ENCODE measurements at regions not wholly inside any gene's neighbourhood (a gene's known extent, or its start where the extent isn't known, plus 50 kb on each side); places are given as distances from the start of the nearest gene placed in this dataset.

DNA sequence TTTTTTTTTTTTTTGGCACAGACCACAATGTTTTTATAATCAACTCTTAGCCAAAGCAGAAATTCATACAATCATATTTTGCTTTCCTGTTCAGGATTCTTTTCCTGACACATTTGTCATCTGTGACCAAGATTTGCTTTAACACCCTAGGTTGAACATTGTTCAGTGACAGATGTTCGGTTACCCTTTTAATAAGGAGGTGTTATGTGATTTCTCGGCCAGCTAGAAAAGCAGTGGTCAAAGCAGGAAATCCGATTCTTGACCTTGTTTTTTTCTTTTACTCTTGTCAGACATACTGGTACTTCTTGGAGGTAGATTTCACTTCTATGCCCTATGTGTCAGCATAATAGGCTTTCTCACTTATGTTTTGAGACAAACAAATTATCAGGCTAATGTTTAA, 335.3 kb upstream of the ACTBL2 start:
- no peak for TF ChIP-seq ZFX (IDR thresholded peaks at IDR 0.05; ENCODE audit: borderline replicate concordance)
- TF ChIP-seq, protein P1, sequence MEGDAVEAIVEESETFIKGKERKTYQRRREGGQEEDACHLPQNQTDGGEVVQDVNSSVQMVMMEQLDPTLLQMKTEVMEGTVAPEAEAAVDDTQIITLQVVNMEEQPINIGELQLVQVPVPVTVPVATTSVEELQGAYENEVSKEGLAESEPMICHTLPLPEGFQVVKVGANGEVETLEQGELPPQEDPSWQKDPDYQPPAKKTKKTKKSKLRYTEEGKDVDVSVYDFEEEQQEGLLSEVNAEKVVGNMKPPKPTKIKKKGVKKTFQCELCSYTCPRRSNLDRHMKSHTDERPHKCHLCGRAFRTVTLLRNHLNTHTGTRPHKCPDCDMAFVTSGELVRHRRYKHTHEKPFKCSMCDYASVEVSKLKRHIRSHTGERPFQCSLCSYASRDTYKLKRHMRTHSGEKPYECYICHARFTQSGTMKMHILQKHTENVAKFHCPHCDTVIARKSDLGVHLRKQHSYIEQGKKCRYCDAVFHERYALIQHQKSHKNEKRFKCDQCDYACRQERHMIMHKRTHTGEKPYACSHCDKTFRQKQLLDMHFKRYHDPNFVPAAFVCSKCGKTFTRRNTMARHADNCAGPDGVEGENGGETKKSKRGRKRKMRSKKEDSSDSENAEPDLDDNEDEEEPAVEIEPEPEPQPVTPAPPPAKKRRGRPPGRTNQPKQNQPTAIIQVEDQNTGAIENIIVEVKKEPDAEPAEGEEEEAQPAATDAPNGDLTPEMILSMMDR (IDR thresholded peaks at IDR 0.05): no peak

DNA sequence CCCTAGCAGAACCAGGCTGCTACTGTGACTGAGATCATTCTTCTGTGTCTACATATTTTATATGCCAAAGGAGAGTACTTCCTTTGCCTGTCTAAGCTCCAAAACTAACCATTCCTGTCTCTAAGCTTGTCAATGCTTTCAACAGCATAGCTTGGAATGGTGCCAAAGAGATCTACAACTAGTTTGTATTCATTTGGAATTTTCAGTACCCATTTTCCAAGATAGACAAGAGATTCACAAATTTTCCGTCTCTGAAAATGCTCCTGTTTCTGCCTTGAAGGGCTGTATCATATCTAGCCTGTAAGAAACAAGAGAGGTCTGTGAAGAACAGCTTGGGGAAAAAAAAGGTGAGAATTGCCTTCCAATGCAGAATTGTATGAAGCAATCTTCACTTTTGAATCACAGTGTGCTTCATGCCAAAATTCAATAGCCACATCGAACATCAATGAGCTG, 334.4 kb upstream of the ACTBL2 start:
- H3K27ac ChIP-seq: no peak overlapping the region
- TF ChIP-seq, protein P1 (IDR thresholded peaks at IDR 0.05): no peak
- no peak for TF ChIP-seq ZFX (IDR thresholded peaks at IDR 0.05; ENCODE audit: borderline replicate concordance)

More for the DNA sequence above, 335.3 kb upstream of the ACTBL2 start:
- H3K27ac ChIP-seq: no peak overlapping the region

DNA sequence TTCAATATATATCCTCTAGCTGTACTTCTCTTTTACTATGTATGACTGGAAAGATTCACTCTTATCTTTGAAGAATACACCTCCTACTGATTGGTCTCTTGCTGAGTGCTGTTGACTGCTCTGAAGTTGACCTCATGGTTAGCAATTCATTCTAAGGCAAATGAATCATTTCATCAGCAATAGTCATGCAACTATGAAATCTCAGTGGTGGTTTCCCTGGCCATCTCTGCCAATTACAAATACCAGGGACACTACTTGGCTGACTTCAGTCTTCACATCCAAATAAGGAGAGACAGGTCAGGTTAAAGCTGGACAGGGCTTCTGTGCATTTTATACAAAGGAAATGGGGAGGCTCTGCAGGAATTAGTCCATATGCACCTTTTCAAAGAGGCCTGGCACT, 333.5 kb upstream of the ACTBL2 start:
- no peak overlapping the region for H3K27ac ChIP-seq
- no peak for TF ChIP-seq ZFX (IDR thresholded peaks at IDR 0.05; ENCODE audit: borderline replicate concordance)
- TF ChIP-seq, protein P1 (IDR thresholded peaks at IDR 0.05): no peak

DNA sequence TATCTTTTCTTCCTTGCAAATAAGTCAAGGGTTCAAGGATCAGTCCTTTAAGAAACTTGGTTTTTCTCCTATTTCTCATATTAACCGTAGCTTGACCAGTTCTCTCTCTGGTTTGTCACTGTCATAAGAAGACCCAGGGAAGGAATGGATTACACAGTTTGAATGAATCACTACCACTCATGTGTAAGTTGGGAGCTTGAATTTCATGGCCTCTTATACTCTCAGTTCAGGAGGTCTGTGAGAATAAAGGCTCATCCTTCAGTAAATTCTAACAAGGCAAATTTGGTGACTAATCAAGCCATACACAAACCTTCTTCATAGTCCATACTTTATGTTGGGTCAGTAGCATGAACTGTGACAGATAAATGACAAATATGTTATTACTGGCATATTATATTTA, 323.1 kb upstream of the ACTBL2 start:
- TF ChIP-seq, protein P1 (IDR thresholded peaks at IDR 0.05): no peak
- no peak for TF ChIP-seq ZFX (IDR thresholded peaks at IDR 0.05; ENCODE audit: borderline replicate concordance)
- H3K27ac ChIP-seq: no peak overlapping the region

DNA sequence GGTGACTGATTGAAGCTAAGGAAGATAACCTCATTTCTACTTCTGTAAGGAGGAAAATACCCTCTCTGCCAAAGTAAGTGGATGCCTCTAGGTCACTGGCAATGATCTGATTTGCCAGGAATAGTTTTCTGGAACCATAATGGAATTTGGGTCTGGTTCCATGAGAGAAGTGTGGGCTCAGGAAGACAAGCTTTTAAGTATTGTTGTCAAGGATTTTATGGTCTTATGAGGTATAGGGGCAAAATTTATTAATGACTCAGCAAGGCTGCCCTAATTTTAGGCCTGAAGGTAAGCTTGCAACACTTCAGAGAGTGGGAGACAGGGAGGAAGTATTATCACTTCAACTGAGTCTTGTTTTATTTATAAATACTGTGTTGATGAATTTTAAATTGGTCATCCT, 322.6 kb upstream of the ACTBL2 start:
- H3K27ac ChIP-seq: no peak overlapping the region
- TF ChIP-seq, protein P1 (IDR thresholded peaks at IDR 0.05): no peak
- no peak for TF ChIP-seq ZFX (IDR thresholded peaks at IDR 0.05; ENCODE audit: borderline replicate concordance)

DNA sequence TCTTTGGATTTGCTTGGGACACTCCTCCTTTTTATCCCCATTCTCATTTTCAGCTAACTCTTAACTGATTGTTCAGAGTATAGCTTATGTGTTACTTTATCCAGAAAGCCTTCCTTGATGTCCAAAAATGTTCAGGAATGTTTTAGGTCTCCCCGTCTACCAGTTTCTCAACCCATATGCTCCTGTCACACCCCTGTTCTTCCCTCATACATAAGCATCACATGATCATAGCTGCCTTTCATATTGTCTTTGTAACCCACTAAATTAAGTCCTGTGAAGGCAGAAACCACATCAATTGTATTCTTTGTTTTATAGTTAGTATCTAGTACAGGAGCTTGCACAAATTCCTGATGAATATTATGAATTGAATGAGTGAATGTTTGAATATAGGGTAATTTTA, 321.9 kb upstream of the ACTBL2 start:
- no peak overlapping the region for H3K27ac ChIP-seq
- TF ChIP-seq, protein P1 (IDR thresholded peaks at IDR 0.05): no peak

DNA sequence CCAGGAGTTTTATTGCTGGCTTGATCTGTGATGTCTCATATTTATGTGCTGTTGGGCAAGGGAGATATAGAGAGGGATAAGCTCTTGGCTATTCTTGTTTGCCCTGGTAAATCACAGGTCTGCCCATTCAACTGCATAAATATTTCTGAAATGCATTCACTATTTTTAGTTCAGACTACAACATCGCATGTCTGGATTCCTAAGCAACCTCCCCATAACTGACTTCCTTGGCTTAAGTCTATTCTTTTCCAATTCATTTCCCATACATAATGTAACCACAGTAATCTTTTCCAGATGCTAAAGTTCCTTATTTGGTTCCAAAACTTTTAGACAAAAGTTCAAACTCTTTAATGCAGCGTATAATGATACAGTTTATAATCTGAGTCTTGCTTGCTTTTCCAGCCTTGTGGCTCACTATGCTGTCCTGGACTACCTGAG, 321.4 kb upstream of the ACTBL2 start:
- no peak overlapping the region for H3K27ac ChIP-seq
- TF ChIP-seq ZFX (IDR thresholded peaks at IDR 0.05; ENCODE audit: borderline replicate concordance): no peak
- TF ChIP-seq, protein P1 (IDR thresholded peaks at IDR 0.05): no peak

All from 22Rv1 (cell line).